HG03439 (cell line): ENCODE measurements at regions not wholly inside any gene's neighbourhood (a gene's known extent, or its start where the extent isn't known, plus 50 kb on each side); places are given as distances from the start of the nearest gene placed in this dataset.

Experiments
- ATAC-seq: cut with Tn5 transposase; IDR thresholded peaks from one replicate; pipeline ENCODE4 v1.9.1; 2021; ENCODE audit warnings: mild to moderate bottlenecking, moderate library complexity; ENCODE audit not compliant: unreplicated experiment

GRCh38 chr2:221143231-221143630, 428.9 kb downstream of the EPHA4 start:
- no peak for ATAC-seq

DNA sequence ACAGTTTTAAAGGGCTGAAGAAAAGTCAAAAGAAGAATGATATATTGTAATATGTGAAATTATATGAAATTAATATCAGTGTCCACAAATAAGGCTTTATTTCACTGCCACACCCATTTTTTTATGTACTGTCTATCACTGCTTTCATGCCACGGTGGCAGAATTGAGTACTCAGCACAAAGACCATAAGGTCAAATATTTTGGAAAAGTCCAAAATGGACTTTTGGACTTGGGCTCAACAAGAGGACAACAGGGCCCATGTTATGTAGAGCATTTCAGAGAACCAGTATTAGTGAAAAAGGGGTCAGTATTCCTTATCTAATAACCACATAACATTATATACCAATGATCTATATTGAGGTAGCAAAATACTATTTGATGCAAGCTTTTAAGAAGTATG, 427.2 kb downstream of the EPHA4 start:
- no peak for ATAC-seq

DNA sequence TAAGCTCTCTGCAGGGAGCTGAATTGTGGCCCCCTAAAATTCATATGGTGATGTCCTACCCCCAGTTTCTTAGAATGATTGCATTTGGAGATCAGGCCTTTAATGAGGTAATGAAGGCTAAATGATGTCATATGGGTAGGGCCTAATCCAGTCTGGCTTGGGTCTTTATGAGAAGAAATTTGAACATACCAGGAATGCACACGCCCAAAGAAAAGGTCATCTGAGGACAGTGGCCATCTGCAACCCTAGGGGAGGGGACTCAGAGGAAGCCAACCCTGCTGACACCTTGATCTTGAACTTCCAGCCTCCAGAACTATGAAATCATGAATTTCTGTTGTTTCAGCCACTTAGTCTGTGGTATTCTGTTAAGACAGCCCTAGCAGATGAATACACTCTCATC, 426.7 kb downstream of the EPHA4 start:
- no peak for ATAC-seq

DNA sequence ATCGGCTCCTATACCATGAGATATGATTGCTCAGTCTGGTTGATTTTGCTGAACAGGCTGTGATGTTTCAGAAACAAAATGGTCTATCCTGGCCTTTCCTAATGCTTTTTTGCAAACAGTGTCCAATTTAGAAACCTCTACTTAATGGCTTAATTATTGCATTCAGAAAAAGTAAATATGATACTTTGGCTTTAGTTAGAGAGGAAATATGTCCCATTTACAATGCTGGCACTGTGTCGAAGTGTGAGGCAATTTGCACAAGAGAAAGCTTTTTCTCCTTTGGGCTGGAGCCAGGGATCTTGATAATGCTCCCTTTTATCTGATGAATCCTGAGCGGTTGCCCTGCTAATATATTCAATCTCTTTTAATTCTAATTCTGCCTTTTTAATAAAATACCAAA, 418.9 kb downstream of the EPHA4 start:
- no peak for ATAC-seq

- ATAC-seq = no peak
These were observed 417.9 kb downstream of the EPHA4 start for GRCh38 chr2:221154176-221154575.

- ATAC-seq = no peak
These were observed 415.9 kb downstream of the EPHA4 start for GRCh38 chr2:221156062-221156734.

- no peak for ATAC-seq
These were observed 410.9 kb downstream of the EPHA4 start for GRCh38 chr2:221161186-221161585.

GRCh38 chr2:221166292-221166691, 405.8 kb downstream of the EPHA4 start:
- no peak for ATAC-seq

- no peak for ATAC-seq
These were observed 404.5 kb downstream of the EPHA4 start for GRCh38 chr2:221167561-221167960.

DNA sequence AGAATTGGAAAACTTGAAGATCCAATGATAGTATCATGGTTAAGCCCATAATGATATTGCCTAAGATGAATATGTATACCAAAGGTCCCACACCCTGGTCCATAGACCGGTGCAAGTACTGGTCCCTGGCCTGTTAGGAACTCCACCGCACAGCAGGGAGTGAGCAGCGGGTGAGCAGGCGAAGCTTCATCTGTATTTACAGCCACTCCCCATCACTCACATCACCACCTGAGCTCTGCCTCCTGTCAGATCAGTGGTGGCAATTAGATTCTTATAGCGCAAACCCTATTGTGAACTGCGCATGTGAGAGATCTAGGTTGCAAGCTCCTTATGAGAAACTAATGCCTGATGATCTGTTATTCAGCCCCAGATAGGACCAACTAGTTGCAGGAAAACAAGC, 402.4 kb downstream of the EPHA4 start:
- ATAC-seq = no peak

- no peak for ATAC-seq
These were observed 401.6 kb downstream of the EPHA4 start for GRCh38 chr2:221170548-221170947.

DNA sequence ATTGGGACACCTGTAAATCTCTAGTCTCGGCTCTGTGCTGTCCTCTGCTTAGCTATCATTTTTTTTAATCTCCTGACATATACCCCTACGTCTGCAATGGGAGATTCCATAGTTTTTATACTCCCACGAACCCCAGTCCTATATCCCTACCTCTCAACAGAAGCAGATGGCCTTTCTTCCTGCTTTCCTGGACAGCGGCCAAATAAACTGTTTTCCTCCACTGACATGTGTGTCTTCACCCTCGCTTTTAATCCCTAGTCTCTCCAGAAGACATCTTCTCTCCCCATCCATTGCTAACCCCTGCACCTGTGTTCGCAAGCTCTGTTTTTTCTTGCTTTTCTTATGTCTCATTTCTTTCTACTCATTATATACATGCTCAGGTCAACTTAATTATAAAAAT, 395.4 kb downstream of the EPHA4 start:
- no peak for ATAC-seq

- no peak for ATAC-seq
These were observed 394.0 kb downstream of the EPHA4 start for GRCh38 chr2:221178139-221178538.

DNA sequence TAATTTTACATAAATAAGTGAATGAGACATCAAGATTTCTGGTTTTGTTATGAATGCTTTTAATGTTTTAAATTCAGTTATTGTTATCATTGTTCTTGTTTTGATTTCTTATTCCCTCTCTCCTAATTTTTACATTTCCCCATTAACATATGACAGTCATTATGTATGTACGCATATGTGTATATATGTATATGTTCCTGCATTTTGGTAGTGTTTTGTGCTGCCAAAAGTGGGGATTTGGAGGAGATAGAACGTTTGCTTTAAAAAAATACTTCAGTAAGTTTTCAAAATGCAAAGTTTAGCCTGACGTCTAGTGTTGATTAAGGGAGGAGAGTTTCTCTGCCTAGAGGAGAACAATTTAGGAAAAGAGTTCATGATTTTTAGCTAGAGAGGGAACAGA, 385.2 kb downstream of the EPHA4 start:
- ATAC-seq = no peak

DNA sequence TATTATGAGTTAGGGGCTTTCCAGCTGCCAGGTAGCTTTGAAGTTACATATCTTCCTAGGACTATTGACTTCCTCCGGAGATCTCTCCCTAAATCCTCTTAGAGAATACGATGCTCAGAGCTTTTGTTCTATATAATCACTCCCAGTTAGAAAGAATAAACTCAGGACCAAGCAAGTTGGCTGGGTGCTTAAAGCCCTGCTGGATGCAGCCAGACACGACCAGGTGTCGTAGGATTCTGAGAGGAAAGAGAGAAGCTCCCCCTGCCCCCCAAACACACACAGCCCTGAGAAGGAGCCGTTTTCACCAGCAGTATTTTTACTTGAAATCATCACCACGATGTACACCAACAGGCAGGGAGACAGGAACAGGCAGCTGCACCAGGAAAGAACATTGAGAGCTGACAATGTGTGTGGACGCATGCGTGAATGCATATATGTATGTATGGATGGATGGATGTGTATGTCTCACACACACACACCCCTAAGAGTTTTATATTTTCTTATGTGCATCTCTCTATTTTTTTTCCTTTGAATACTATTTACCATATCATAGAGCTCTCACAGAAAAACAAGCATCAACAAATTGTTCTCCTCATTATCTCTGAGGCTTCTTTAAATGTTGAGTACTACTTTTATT, 382.6 kb downstream of the EPHA4 start:
- no peak for ATAC-seq

DNA sequence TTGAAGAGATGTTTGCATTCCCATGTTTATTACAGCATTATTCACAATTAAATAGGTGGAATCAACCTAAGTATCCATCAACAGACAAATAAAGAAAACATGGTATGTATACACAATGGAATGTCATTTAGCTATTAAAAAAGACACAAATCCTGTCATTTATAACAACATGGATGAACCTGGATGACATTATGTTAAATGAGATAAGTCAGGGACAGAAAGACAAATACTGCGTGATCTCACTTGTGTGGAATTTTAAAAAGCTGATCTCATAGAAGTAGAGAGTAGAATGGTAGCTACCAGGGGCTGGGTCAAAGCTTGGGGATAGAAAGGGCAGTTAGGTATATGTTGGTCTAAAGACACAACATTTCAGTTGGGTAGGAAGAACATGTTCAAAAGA, 376.3 kb downstream of the EPHA4 start:
- ATAC-seq = no peak

- no peak for ATAC-seq
These were observed 374.8 kb downstream of the EPHA4 start for GRCh38 chr2:221197225-221197856.

DNA sequence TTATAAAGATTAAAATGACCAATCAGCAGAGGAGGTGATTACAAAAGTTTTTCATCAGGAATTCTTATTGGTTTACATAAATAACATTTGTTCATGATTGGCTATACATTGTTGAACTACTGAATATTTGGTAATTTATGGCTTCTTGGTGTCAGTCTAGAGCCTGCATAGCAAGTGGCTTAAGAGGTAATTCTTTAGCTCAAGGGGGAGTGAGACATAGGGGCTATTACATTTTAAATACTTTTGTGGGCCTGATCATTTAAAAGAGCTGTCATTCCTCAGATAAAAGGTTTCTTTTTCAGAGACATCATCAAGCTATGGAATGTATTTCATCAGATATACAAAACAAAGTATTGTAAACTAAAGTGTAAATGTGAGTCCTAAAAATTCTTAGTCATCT, 373.8 kb downstream of the EPHA4 start:
- ATAC-seq = no peak

- ATAC-seq = no peak
These were observed 371.8 kb downstream of the EPHA4 start for GRCh38 chr2:221200184-221200839.

GRCh38 chr2:221202431-221202830, 369.7 kb downstream of the EPHA4 start:
- ATAC-seq = no peak

DNA sequence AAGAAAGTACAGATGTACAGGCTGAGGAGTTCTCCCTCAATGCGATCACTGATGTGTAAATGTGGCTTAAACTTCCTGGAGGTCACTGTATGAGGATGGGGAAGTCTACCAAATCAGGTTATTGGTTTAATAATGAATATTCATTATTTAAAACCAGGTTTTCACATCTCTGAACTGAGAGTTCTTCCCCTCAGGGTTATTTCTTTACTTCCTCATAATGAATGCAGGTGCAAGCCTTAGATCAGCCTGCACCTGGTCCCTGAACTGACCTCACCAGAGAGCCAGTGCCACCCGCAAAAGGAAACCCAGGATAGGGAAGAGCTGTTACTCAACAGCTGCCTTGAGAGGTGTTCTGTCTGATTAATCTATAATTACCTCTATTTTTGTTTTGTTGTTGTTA, 369.0 kb downstream of the EPHA4 start:
- ATAC-seq = peak; percentile 82

DNA sequence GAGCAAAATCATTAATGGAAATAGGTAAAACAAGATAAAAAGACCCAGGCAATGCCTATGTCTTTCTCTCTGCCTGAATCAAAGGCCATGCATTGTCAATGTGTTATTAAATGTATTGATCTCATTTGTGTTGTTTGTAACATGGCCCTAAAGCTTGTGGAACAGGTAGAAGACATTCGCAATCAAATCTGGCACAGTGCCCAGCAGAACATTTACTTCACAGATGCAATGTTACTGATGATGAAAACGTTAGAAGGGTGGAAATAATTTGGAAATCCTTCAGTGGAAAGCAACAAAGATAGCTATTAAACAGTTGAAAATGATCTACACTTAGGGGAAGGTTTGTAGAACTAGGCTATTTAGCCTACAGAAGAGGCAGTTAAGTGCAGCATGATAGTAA, 368.2 kb downstream of the EPHA4 start:
- no peak for ATAC-seq
